ENCODE measurements at regions not wholly inside any gene's neighbourhood (a gene's known extent, or its start where the extent isn't known, plus 50 kb on each side); places are given as distances from the start of the nearest gene placed in this dataset.

GRCh38 chr20:48066246-48066645 is 281.0 kb upstream of the SULF2 start:
- TF ChIP-seq CTCF (IDR thresholded peaks at IDR 0.05), result no peak
- no peak for TF ChIP-seq ESRRA (CRISPR knock-in tag; IDR thresholded peaks at IDR 0.05; ENCODE audit: borderline replicate concordance)
- no peak for TF ChIP-seq USF2 (CRISPR knock-in tag; IDR thresholded peaks at IDR 0.05)
- no peak for TF ChIP-seq USF1 (CRISPR knock-in tag; IDR thresholded peaks at IDR 0.05)
- no peak for TF ChIP-seq FOXK1 (CRISPR knock-in tag; IDR thresholded peaks at IDR 0.05)
- no peak for TF ChIP-seq IRF1 (CRISPR knock-in tag; IDR thresholded peaks at IDR 0.05)
- TF ChIP-seq ZNF219 (CRISPR knock-in tag; IDR thresholded peaks at IDR 0.05; ENCODE audit: borderline replicate concordance), result no peak
